Stimulated activated CD4-positive, alpha-beta T cell treated with anti-CD3 and anti-CD28 coated beads, Interleukin-4, amount 100 ng/mL, for 24 hours (primary cell): ENCODE measurements at regions not wholly inside any gene's neighbourhood (a gene's known extent, or its start where the extent isn't known, plus 50 kb on each side); places are given as distances from the start of the nearest gene placed in this dataset.

Experiments used
- DNase-seq: peaks from one replicate; pipeline ENCODE4 v3.0.0-alpha.2; 2020

GRCh38 chr5:168156170-168156569, 135.3 kb upstream of the WWC1 start:
- DNase-seq: no peak

GRCh38 chr5:168157141-168157540, 134.3 kb upstream of the WWC1 start:
- no peak for DNase-seq

GRCh38 chr5:168159425-168159824, 132.0 kb upstream of the WWC1 start:
- no peak for DNase-seq

- no peak for DNase-seq
Observed at GRCh38 chr5:168162464-168162863, 129.0 kb upstream of the WWC1 start.

GRCh38 chr5:168163966-168164365, 127.5 kb upstream of the WWC1 start:
- DNase-seq: no peak

- no peak for DNase-seq
Observed at GRCh38 chr5:168165221-168165914, 126.1 kb upstream of the WWC1 start.

GRCh38 chr5:168165977-168166376, 125.5 kb upstream of the WWC1 start:
- DNase-seq: no peak

GRCh38 chr5:168167338-168167737, 124.1 kb upstream of the WWC1 start:
- no peak for DNase-seq

GRCh38 chr5:168168978-168169698, 122.3 kb upstream of the WWC1 start:
- DNase-seq: no peak

- no peak for DNase-seq
Observed at GRCh38 chr5:168169791-168170190, 121.7 kb upstream of the WWC1 start.

- no peak for DNase-seq
Observed at GRCh38 chr5:168171901-168172759, 119.3 kb upstream of the WWC1 start.

GRCh38 chr5:168172760-168173223, 118.7 kb upstream of the WWC1 start:
- DNase-seq: no peak

GRCh38 chr5:168174376-168174775, 117.1 kb upstream of the WWC1 start:
- DNase-seq: no peak

- no peak for DNase-seq
Observed at GRCh38 chr5:168176251-168176650, 115.2 kb upstream of the WWC1 start.

GRCh38 chr5:168176941-168177340, 114.5 kb upstream of the WWC1 start:
- DNase-seq: no peak

GRCh38 chr5:168177831-168178450, 113.5 kb upstream of the WWC1 start:
- no peak for DNase-seq

GRCh38 chr5:168179192-168179593, 112.3 kb upstream of the WWC1 start:
- DNase-seq: no peak

GRCh38 chr5:168182269-168182668, 109.2 kb upstream of the WWC1 start:
- DNase-seq: no peak

GRCh38 chr5:168184103-168184502, 107.3 kb upstream of the WWC1 start:
- no peak for DNase-seq

- no peak for DNase-seq
Observed at GRCh38 chr5:168186289-168187074, 105.0 kb upstream of the WWC1 start.

- DNase-seq: no peak
Observed at GRCh38 chr5:168187614-168188013, 103.8 kb upstream of the WWC1 start.

GRCh38 chr5:168188182-168188581, 103.3 kb upstream of the WWC1 start:
- no peak for DNase-seq
